Astrocyte of the cerebellum (primary cell): ENCODE measurements at regions not wholly inside any gene's neighbourhood (a gene's known extent, or its start where the extent isn't known, plus 50 kb on each side); places are given as distances from the start of the nearest gene placed in this dataset.

ENCODE experiments used
- DNase-seq: peaks from one replicate; pipeline ENCODE4 v3.0.0-alpha.2; 2011; ENCODE audit warnings: low read depth
- H3K4me3 ChIP-seq: 2 replicates; pipeline ENCODE4 v1.5.1; 2011; ENCODE audit warnings: mild to moderate bottlenecking, low read depth, low read length, moderate library complexity
- CTCF ChIP-seq: IDR thresholded peaks from 2 replicates; pipeline ENCODE4 v1.5.1; 2012; ENCODE audit warnings: low read length, low read depth, moderate library complexity, mild to moderate bottlenecking; ENCODE audit errors: missing control alignments
- in situ Hi-C: cut with HindIII; loops from 2 replicates; pipeline ENCODE4 v1.10.0; 2017; ENCODE audit warnings: low sequenced_read_pairs

GRCh38 chr6:19664050-19664449 lies 173.1 kb upstream of the ID4 start:
- no peak for DNase-seq
- no peak overlapping the region for H3K4me3 ChIP-seq
- TF ChIP-seq CTCF = no peak
- in situ Hi-C loops = no loop called here

- TF ChIP-seq CTCF = no peak
- in situ Hi-C loops = no loop called here
- DNase-seq = peak; percentile 56
- H3K4me3 ChIP-seq = no peak overlapping the region
Observed at GRCh38 chr6:19664878-19665612, 172.1 kb upstream of the ID4 start.

- in situ Hi-C loops = no loop called here
- no peak for TF ChIP-seq CTCF
- H3K4me3 ChIP-seq = no peak overlapping the region
- no peak for DNase-seq
Observed at GRCh38 chr6:19665613-19665909, 171.6 kb upstream of the ID4 start.

- no peak for DNase-seq
Observed at GRCh38 chr6:19668710-19669109, 168.5 kb upstream of the ID4 start.

GRCh38 chr6:19669206-19669605 lies 168.0 kb upstream of the ID4 start:
- in situ Hi-C loops = no loop called here
- no peak overlapping the region for H3K4me3 ChIP-seq
- TF ChIP-seq CTCF = no peak
- DNase-seq = peak; percentile 40

More at GRCh38 chr6:19668710-19669109, 168.5 kb upstream of the ID4 start:
- no peak overlapping the region for H3K4me3 ChIP-seq
- no peak for TF ChIP-seq CTCF
- in situ Hi-C loops = no loop called here

GRCh38 chr6:19682859-19683258 lies 154.3 kb upstream of the ID4 start:
- TF ChIP-seq CTCF = no peak
- in situ Hi-C loops = no loop called here
- DNase-seq = no peak
- H3K4me3 ChIP-seq = no peak overlapping the region
